Vagina (tissue), 2 donors: ENCODE measurements at regions not wholly inside any gene's neighbourhood (a gene's known extent, or its start where the extent isn't known, plus 50 kb on each side); places are given as distances from the start of the nearest gene placed in this dataset.

ENCODE experiments used
- DNase-seq, 2 donors: peaks; one replicate each; pipeline ENCODE4 v3.0.0-alpha.2; 2017; ENCODE audit errors: extremely low spot score in 2 of 2
- H3K27ac ChIP-seq: fragments of 200-600 bp; sonication (generic); one replicate; pipeline ENCODE4 v1.5.1; 2019
- H3K27me3 ChIP-seq: fragments of 200-600 bp; sonication (generic); one replicate; pipeline ENCODE4 v1.5.1; 2019
- H3K36me3 ChIP-seq, 2 donors: fragments of 200-600 bp; sonication (generic); one replicate each; pipeline ENCODE4 v1.5.1; 2017 to 2019
- H3K4me1 ChIP-seq: fragments of 200-600 bp; sonication (generic); one replicate; pipeline ENCODE4 v1.5.1; 2019
- H3K4me3 ChIP-seq, 2 donors: fragments of 200-600 bp; sonication (generic); 1 replicate in 1 of 2; 2 replicates in 1 of 2; pipeline ENCODE4 v1.5.1; 2016 to 2019
- H3K9me3 ChIP-seq: fragments of 200-600 bp; sonication (generic); one replicate; pipeline ENCODE4 v1.5.1; 2019
- CTCF ChIP-seq, 3 experiments: fragments of 450-650 bp in 2 of 3; fragments of 200-600 bp in 1 of 3; sonication (generic) in 1 of 3; IDR thresholded peaks; one replicate each; pipeline ENCODE4 v1.5.1; 2017 to 2019; ENCODE audit warnings: antibody characterized with exemption in 3 of 3, mild to moderate bottlenecking in 2 of 3, moderate library complexity in 2 of 3
- POLR2A ChIP-seq, 2 donors: fragments of 450-650 bp; IDR thresholded peaks; one replicate each; pipeline ENCODE4 v1.6.1; 2017; ENCODE audit warnings: antibody characterized with exemption in 2 of 2, mild to moderate bottlenecking in 2 of 2, moderate library complexity in 2 of 2
- POLR2AphosphoS5 ChIP-seq, 2 donors: sonication (generic); formaldehyde crosslinking; IDR thresholded peaks; one replicate each; pipeline ENCODE4 v1.9.0; 2017; ENCODE audit warnings: antibody characterized with exemption in 2 of 2, mild to moderate bottlenecking in 2 of 2, low read depth in 1 of 2; ENCODE audit not compliant: insufficient read depth in 1 of 2
- intact Hi-C: fragments of 100-400 bp; cut with DNase I; formaldehyde crosslinking; loops from one replicate; pipeline ENCODE4 v1.15.1; 2023

GRCh38 chr5:82760856-82761255 lies 316.3 kb downstream of the TMEM167A start:
- H3K4me1 ChIP-seq: no peaks in the 10 kb centered on the region
- no peak overlapping the region for H3K4me3 ChIP-seq
- H3K36me3 ChIP-seq: no peaks in the 10 kb centered on the region
- no peak overlapping the region for H3K27ac ChIP-seq
- no peak for DNase-seq
- no peaks in the 10 kb centered on the region for H3K27me3 ChIP-seq
- no peaks in the 10 kb centered on the region for H3K9me3 ChIP-seq
- intact Hi-C loops: no loop called here
- no peak for TF ChIP-seq CTCF (IDR thresholded peaks at IDR 0.05)
- no peak for TF ChIP-seq POLR2AphosphoS5 (IDR thresholded peaks at IDR 0.05; ENCODE audit: insufficient read depth in 1 of 2, low read depth in 1 of 2)
- TF ChIP-seq POLR2A (IDR thresholded peaks at IDR 0.05): no peak

- no peak for DNase-seq
- H3K27ac ChIP-seq: no peak overlapping the region
- no peaks in the 10 kb centered on the region for H3K9me3 ChIP-seq
- no peak for TF ChIP-seq POLR2AphosphoS5 (IDR thresholded peaks at IDR 0.05; ENCODE audit: insufficient read depth in 1 of 2, low read depth in 1 of 2)
- TF ChIP-seq CTCF (IDR thresholded peaks at IDR 0.05): no peak
- TF ChIP-seq POLR2A (IDR thresholded peaks at IDR 0.05): no peak
- H3K4me3 ChIP-seq: no peak overlapping the region
- intact Hi-C loops: no loop called here
- H3K36me3 ChIP-seq: no peaks in the 10 kb centered on the region
- H3K27me3 ChIP-seq: no peaks in the 10 kb centered on the region
- H3K4me1 ChIP-seq: no peaks in the 10 kb centered on the region
Observed at GRCh38 chr5:82758881-82759280, 318.3 kb downstream of the TMEM167A start.

- Histone ChIP-seq H3K27ac (no peak overlapping the region), H3K36me3 (no peaks in the 10 kb centered on the region), H3K4me1 (no peaks in the 10 kb centered on the region), H3K9me3 (no peaks in the 10 kb centered on the region), H3K4me3 (no peak overlapping the region), H3K27me3 (no peaks in the 10 kb centered on the region)
- intact Hi-C loops: no loop called here
- no peak for DNase-seq
- TF ChIP-seq CTCF (IDR thresholded peaks at IDR 0.05) (no peak), POLR2A (IDR thresholded peaks at IDR 0.05) (no peak), POLR2AphosphoS5 (IDR thresholded peaks at IDR 0.05; ENCODE audit: insufficient read depth in 1 of 2, low read depth in 1 of 2) (no peak)
Observed at GRCh38 chr5:82754759-82755158, 322.4 kb downstream of the TMEM167A start.

- no peak for TF ChIP-seq CTCF (IDR thresholded peaks at IDR 0.05)
- no peak for TF ChIP-seq POLR2AphosphoS5 (IDR thresholded peaks at IDR 0.05; ENCODE audit: insufficient read depth in 1 of 2, low read depth in 1 of 2)
- no peak for TF ChIP-seq POLR2A (IDR thresholded peaks at IDR 0.05)
- Histone ChIP-seq H3K27ac (no peak overlapping the region), H3K4me1 (no peaks in the 10 kb centered on the region), H3K4me3 (no peak overlapping the region), H3K27me3 (no peaks in the 10 kb centered on the region), H3K36me3 (no peaks in the 10 kb centered on the region), H3K9me3 (no peaks in the 10 kb centered on the region)
- intact Hi-C loops: no loop called here
- DNase-seq: no peak
Observed at GRCh38 chr5:82754036-82754746, 323.0 kb downstream of the TMEM167A start.

GRCh38 chr5:82753374-82753773 lies 323.8 kb downstream of the TMEM167A start:
- Histone ChIP-seq H3K27ac (no peak overlapping the region), H3K9me3 (no peaks in the 10 kb centered on the region), H3K27me3 (no peaks in the 10 kb centered on the region), H3K4me1 (no peaks in the 10 kb centered on the region), H3K36me3 (no peaks in the 10 kb centered on the region), H3K4me3 (no peak overlapping the region)
- TF ChIP-seq POLR2AphosphoS5 (IDR thresholded peaks at IDR 0.05; ENCODE audit: insufficient read depth in 1 of 2, low read depth in 1 of 2): no peak
- no peak for TF ChIP-seq CTCF (IDR thresholded peaks at IDR 0.05)
- no peak for TF ChIP-seq POLR2A (IDR thresholded peaks at IDR 0.05)
- DNase-seq: no peak
- intact Hi-C loops: no loop called here
